ENCODE measurements at regions not wholly inside any gene's neighbourhood (a gene's known extent, or its start where the extent isn't known, plus 50 kb on each side); places are given as distances from the start of the nearest gene placed in this dataset.
"Not testable (repeated sequence)": the region's sequence is repeated elsewhere in the genome, so short reads cannot be mapped to it uniquely, and the experiment has no call there.

DNA sequence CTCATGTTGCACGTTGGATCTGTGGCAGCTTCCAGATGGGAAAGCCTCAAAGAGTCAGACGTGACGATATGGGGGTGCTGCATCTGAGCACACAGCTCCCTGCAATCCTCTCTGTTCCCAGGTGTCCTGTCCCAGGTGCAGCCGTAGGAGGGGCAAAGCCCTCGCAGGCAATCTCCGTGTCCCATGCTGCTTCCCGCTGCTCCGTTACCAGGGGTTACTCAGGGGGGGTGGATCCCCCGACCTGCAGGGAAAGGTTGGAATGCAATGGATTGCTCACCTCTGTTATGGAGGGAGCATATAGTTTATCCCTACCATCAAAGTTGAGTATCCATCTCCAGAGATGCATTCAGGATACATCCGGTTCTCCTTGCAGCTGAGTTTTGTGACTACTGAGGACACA is 476.1 kb downstream of the GOLGA6L6 start:
- TF ChIP-seq, protein P1, sequence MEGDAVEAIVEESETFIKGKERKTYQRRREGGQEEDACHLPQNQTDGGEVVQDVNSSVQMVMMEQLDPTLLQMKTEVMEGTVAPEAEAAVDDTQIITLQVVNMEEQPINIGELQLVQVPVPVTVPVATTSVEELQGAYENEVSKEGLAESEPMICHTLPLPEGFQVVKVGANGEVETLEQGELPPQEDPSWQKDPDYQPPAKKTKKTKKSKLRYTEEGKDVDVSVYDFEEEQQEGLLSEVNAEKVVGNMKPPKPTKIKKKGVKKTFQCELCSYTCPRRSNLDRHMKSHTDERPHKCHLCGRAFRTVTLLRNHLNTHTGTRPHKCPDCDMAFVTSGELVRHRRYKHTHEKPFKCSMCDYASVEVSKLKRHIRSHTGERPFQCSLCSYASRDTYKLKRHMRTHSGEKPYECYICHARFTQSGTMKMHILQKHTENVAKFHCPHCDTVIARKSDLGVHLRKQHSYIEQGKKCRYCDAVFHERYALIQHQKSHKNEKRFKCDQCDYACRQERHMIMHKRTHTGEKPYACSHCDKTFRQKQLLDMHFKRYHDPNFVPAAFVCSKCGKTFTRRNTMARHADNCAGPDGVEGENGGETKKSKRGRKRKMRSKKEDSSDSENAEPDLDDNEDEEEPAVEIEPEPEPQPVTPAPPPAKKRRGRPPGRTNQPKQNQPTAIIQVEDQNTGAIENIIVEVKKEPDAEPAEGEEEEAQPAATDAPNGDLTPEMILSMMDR (IDR thresholded peaks at IDR 0.05) = not testable (repeated sequence)
- TF ChIP-seq POLR2AphosphoS5 (IDR thresholded peaks at IDR 0.05) = not testable (repeated sequence)
